SU-DHL-6 (cell line): ENCODE measurements at regions not wholly inside any gene's neighbourhood (a gene's known extent, or its start where the extent isn't known, plus 50 kb on each side); places are given as distances from the start of the nearest gene placed in this dataset.

Experiments used
- H2AFZ ChIP-seq: fragments of 200-600 bp; sonication (generic); 2 replicates; pipeline ENCODE4 v1.6.1; 2014; ENCODE audit warnings: low read depth, mild to moderate bottlenecking, moderate library complexity, mixed read lengths, antibody characterized with exemption, low read length; ENCODE audit not compliant: severe bottlenecking
- H3F3A ChIP-seq: fragments of 200-600 bp; shearing (Covaris generic); 2 replicates; pipeline ENCODE4 v1.6.0; 2016; ENCODE audit warnings: antibody characterized with exemption, mild to moderate bottlenecking; ENCODE audit not compliant: insufficient read depth
- H3K27ac ChIP-seq: fragments of 200-600 bp; sonication (generic); 2 replicates; pipeline ENCODE4 v1.5.1; 2016; ENCODE audit warnings: low read depth, mild to moderate bottlenecking, low read length, moderate library complexity, mixed read lengths
- H3K27me3 ChIP-seq: fragments of 200-600 bp; sonication (generic), shearing (Covaris generic); 2 replicates; pipeline ENCODE4 v1.6.0; 2014; ENCODE audit warnings: mild to moderate bottlenecking, low read length
- H3K36me3 ChIP-seq: fragments of 200-600 bp; sonication (generic); 2 replicates; pipeline ENCODE4 v1.6.1; 2014; ENCODE audit warnings: mild to moderate bottlenecking, low read length, mixed read lengths
- H3K4me2 ChIP-seq: fragments of 300-600, 200-600 bp; shearing (Covaris generic), sonication (generic); 2 replicates; pipeline ENCODE4 v1.6.0; 2014; ENCODE audit warnings: low read length, low read depth, mild to moderate bottlenecking; ENCODE audit not compliant: poor library complexity, severe bottlenecking
- H3K4me3 ChIP-seq: fragments of 200-600 bp; sonication (generic); 2 replicates; pipeline ENCODE4 v1.5.1; 2014; ENCODE audit warnings: antibody characterized with exemption, low read length, mild to moderate bottlenecking, mixed read lengths; ENCODE audit not compliant: insufficient read depth, poor library complexity, severe bottlenecking
- H3K79me2 ChIP-seq: fragments of 200-600 bp; sonication (generic); 2 replicates; pipeline ENCODE4 v1.6.1; 2014; ENCODE audit warnings: mild to moderate bottlenecking, low read length, moderate library complexity; ENCODE audit not compliant: insufficient read depth
- H3K9ac ChIP-seq: fragments of 200-600 bp; sonication (generic); 2 replicates; pipeline ENCODE4 v1.7.0; 2014; ENCODE audit warnings: mild to moderate bottlenecking, low read length
- H3K9me2 ChIP-seq: fragments of 200-600 bp; sonication (generic); replicated peaks from 2 replicates; pipeline ENCODE4 v1.6.1; 2014; ENCODE audit warnings: low read length; ENCODE audit not compliant: insufficient read depth
- H3K9me3 ChIP-seq: fragments of 200-600 bp; sonication (generic); 2 replicates; pipeline ENCODE4 v1.6.1; 2014; ENCODE audit warnings: low read length, mixed read lengths; ENCODE audit not compliant: insufficient read depth
- H4K20me1 ChIP-seq: fragments of 200-600 bp; sonication (generic); 2 replicates; pipeline ENCODE4 v1.6.1; 2014; ENCODE audit warnings: low read depth, mild to moderate bottlenecking, antibody characterized with exemption, low read length, moderate library complexity, mixed read lengths
- EZH2phosphoT487 ChIP-seq: fragments of 200-600 bp; sonication (generic), shearing (Covaris generic); conservative IDR thresholded peaks from 2 replicates; pipeline ENCODE4 v1.6.1; 2018; ENCODE audit warnings: mild to moderate bottlenecking, antibody characterized with exemption, low read length, moderate library complexity, mixed read lengths
- TF ChIP-seq, protein P1 (sequence below): fragments of 200-600 bp; sonication (generic); IDR thresholded peaks from one replicate; pipeline ENCODE4 v1.5.1; 2017; ENCODE audit warnings: antibody characterized with exemption, mild to moderate bottlenecking, low read length, moderate library complexity; ENCODE audit not compliant: insufficient read depth, poor library complexity, severe bottlenecking

DNA sequence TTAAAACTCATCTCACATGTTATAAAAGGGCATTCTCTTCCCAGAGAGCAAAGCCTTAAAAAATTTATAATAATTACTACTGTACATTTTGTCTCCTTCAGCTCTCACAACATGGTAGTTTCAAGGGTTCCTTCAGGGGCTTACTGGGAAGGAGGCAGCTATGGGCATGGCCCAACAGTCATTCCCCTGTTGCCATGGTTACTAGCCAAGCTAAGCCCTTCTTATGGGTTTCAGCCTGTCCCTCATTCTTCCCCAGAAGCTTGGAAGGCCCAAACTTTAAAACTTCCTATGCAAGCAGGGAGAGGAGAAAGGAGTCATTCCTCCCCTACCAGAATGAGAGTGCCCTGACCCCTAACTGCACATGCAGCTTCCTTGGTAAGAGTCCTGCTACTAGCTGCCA, 82.2 kb upstream of the CNTLN start:
- Histone ChIP-seq H3F3A (no peaks in the 10 kb centered on the region), H3K4me3 (no peak overlapping the region), H3K27me3 (no peaks in the 10 kb centered on the region), H3K79me2 (no peaks in the 10 kb centered on the region), H3K4me2 (no peak overlapping the region), H3K36me3 (no peaks in the 10 kb centered on the region), H3K9me2 (no peaks in the 10 kb centered on the region), H3K9me3 (no peaks in the 10 kb centered on the region), H2AFZ (no peak overlapping the region), H3K27ac (no peak overlapping the region), H4K20me1 (no peaks in the 10 kb centered on the region), H3K9ac (no peak overlapping the region)
- TF ChIP-seq EZH2phosphoT487, result no peak
- TF ChIP-seq, protein P1, sequence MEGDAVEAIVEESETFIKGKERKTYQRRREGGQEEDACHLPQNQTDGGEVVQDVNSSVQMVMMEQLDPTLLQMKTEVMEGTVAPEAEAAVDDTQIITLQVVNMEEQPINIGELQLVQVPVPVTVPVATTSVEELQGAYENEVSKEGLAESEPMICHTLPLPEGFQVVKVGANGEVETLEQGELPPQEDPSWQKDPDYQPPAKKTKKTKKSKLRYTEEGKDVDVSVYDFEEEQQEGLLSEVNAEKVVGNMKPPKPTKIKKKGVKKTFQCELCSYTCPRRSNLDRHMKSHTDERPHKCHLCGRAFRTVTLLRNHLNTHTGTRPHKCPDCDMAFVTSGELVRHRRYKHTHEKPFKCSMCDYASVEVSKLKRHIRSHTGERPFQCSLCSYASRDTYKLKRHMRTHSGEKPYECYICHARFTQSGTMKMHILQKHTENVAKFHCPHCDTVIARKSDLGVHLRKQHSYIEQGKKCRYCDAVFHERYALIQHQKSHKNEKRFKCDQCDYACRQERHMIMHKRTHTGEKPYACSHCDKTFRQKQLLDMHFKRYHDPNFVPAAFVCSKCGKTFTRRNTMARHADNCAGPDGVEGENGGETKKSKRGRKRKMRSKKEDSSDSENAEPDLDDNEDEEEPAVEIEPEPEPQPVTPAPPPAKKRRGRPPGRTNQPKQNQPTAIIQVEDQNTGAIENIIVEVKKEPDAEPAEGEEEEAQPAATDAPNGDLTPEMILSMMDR, result no peak

DNA sequence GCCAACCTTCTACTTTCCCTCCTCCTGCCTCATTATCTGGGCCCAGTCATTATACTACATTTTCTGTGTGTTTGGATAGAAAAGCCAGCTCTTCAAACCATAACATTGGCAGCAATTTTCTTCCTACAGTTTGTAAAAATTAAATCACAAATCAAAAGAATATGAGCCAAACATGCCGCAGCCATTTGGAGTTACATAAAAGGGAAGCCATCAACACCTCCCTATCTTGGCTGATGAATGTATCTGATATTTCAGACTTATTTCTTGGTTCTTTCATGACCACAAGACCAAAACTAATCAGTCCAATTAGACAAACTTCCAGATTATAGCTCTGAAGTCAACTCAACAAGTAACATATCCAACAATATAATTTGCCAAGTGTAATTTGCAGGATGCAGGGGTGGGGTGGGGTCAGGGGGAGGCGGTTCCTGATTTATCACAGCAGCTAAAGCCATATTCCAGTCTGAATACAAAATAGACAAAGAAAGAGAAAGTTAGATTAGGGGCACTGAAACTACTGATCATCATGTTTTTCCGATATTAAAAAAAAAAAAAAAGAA, 89.4 kb upstream of the CNTLN start:
- no peaks in the 10 kb centered on the region for H3K27me3 ChIP-seq
- H3K27ac ChIP-seq, result no peak overlapping the region
- H4K20me1 ChIP-seq, result no peaks in the 10 kb centered on the region
- no peaks in the 10 kb centered on the region for H3K36me3 ChIP-seq
- H3K9me3 ChIP-seq, result no peaks in the 10 kb centered on the region
- no peaks in the 10 kb centered on the region for H3K9me2 ChIP-seq
- TF ChIP-seq, protein P1, result no peak
- no peak for TF ChIP-seq EZH2phosphoT487
- H3K4me2 ChIP-seq, result no peak overlapping the region
- no peaks in the 10 kb centered on the region for H3K79me2 ChIP-seq
- H2AFZ ChIP-seq, result no peak overlapping the region
- H3F3A ChIP-seq, result no peaks in the 10 kb centered on the region
- H3K9ac ChIP-seq, result no peak overlapping the region
- H3K4me3 ChIP-seq, result no peak overlapping the region

DNA sequence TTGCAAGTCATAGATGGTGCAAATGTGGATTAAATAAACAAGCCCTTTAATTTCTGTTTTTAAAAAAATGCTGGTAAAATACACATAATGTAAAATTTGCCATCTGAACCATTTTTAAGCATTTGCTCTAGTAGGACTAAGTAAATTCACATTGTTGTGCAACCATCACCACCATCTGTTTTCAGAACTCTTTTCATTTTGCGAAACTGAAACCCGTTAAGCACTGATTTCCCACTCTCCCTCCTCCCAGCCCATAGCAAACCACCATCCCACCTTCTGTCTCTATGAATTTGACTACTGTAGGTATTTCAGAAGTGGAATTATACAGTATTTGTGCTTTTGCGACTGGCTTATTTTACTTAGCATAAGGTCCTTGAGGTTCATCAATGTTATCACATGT, 103.3 kb upstream of the CNTLN start:
- H3K9ac ChIP-seq, result no peak overlapping the region
- H2AFZ ChIP-seq, result no peak overlapping the region
- H3K4me2 ChIP-seq, result no peak overlapping the region
- H3K27ac ChIP-seq, result no peak overlapping the region
- no peaks in the 10 kb centered on the region for H3F3A ChIP-seq
- H3K9me2 ChIP-seq, result no peaks in the 10 kb centered on the region
- no peaks in the 10 kb centered on the region for H3K27me3 ChIP-seq
- H3K36me3 ChIP-seq, result no peaks in the 10 kb centered on the region
- no peak overlapping the region for H3K4me3 ChIP-seq
- H3K9me3 ChIP-seq, result no peaks in the 10 kb centered on the region
- H3K79me2 ChIP-seq, result no peaks in the 10 kb centered on the region
- TF ChIP-seq, protein P1, result no peak
- TF ChIP-seq EZH2phosphoT487, result no peak
- no peaks in the 10 kb centered on the region for H4K20me1 ChIP-seq
